AG09319 (cell line): ENCODE measurements at regions not wholly inside any gene's neighbourhood (a gene's known extent, or its start where the extent isn't known, plus 50 kb on each side); places are given as distances from the start of the nearest gene placed in this dataset.

Source experiments
- DNase-seq: peaks from one replicate; pipeline ENCODE4 v3.0.0-alpha.2; 2010; ENCODE audit warnings: low read depth; ENCODE audit errors: extremely low read depth
- TF ChIP-seq, protein P1 (sequence below): IDR thresholded peaks from 2 replicates; pipeline ENCODE4 v1.5.1; 2011; ENCODE audit warnings: low read depth, mild to moderate bottlenecking, inconsistent platforms, low read length, moderate library complexity

- DNase-seq: no peak
Observed at GRCh38 chr1:232247669-232248068, 382.3 kb downstream of the SIPA1L2 start.

DNA sequence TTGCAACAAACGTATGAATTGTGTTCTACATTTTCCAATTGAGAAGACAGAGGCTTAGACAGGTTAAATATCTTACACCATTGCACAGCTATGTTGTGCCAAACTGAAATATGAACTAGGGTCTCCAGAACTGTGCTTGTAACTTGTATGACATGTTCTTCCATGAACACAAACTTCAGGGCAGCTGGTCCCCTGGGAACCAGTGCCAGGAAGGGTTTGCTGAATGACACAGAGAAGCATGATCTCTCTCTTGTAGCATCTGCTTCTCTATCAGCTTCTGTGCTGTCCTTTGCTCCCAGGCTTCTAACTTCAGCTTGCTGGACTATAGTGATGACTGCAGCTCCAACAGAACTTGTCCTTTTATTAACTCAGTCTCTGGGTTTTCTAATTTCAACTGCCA lies 385.5 kb downstream of the SIPA1L2 start:
- DNase-seq: no peak

More at GRCh38 chr1:232247669-232248068, 382.3 kb downstream of the SIPA1L2 start:
- TF ChIP-seq, protein P1, sequence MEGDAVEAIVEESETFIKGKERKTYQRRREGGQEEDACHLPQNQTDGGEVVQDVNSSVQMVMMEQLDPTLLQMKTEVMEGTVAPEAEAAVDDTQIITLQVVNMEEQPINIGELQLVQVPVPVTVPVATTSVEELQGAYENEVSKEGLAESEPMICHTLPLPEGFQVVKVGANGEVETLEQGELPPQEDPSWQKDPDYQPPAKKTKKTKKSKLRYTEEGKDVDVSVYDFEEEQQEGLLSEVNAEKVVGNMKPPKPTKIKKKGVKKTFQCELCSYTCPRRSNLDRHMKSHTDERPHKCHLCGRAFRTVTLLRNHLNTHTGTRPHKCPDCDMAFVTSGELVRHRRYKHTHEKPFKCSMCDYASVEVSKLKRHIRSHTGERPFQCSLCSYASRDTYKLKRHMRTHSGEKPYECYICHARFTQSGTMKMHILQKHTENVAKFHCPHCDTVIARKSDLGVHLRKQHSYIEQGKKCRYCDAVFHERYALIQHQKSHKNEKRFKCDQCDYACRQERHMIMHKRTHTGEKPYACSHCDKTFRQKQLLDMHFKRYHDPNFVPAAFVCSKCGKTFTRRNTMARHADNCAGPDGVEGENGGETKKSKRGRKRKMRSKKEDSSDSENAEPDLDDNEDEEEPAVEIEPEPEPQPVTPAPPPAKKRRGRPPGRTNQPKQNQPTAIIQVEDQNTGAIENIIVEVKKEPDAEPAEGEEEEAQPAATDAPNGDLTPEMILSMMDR: no peak

DNA sequence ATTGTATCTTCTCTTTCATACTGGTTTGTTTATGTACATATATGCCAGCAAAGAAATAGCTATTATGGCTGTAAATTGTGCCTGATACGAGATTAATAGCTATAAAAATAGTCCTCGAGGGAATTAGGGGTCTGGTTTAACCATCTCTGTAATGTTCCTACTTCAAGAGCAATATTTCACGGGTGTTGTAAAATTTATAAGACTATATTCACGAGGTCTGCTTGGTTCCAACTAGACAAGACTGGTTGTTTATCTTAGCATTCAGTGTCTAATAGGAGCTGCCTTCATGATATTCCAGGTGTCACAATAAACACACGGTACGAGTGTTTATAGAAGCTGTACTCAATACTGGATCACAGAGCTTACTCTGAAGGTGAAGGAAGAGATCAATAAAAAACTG lies 389.9 kb downstream of the SIPA1L2 start:
- DNase-seq: no peak
- TF ChIP-seq, protein P1: no peak

More for the DNA sequence above, 385.5 kb downstream of the SIPA1L2 start:
- TF ChIP-seq, protein P1: no peak

DNA sequence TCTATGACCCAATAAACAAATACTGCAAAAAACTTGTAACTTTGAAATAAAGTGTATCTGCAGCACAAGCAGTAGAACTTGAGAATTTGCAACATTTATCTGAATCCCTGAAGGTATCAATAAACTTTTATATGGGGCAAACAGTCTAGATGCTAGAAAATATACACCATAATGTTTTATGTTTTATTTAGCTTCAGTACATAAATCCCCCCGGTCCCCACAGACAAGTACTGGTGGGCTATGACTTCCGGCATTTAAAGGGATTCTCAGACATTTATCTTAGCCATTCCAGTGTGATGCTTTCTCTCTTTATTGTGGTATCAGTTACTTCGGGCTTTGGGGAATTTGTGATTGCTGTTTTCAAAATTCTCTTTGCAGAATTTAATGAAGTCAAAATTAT lies 390.4 kb downstream of the SIPA1L2 start:
- TF ChIP-seq, protein P1: no peak
- DNase-seq: no peak

GRCh38 chr1:232238009-232238408 lies 391.9 kb downstream of the SIPA1L2 start:
- TF ChIP-seq, protein P1: no peak
- no peak for DNase-seq

- TF ChIP-seq, protein P1: no peak
- DNase-seq: no peak
Observed at GRCh38 chr1:232227306-232227705, 402.6 kb downstream of the SIPA1L2 start.

DNA sequence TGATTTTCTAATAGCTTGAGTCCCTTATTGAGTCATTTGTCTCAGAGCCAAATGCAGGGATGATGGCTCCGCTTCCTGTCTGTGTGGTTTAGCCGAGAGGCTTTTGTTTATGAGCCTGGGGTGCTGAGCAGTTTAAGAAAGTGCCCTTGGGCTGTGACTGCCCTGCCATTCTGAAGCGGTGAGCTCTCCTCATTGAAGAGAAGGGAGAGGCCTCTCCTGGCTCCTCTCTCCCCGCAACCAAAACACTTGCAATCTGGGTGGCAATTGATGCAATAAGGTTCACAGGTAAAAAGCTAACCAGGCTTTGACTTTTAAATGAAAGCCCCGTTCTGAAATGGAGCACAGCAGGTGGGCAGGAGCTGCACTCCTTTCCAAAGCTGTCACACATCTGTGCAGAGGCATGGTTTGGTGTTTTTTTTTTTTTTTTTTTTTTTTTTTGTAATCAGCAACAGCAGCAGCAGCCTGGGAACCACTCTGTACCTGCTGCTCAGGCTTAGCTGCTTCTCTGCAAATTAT lies 403.7 kb downstream of the SIPA1L2 start:
- TF ChIP-seq, protein P1: no peak

More for the DNA sequence above, 403.7 kb downstream of the SIPA1L2 start:
- peak; percentile 18 for DNase-seq
